Muscle of back (tissue), 3 donors: ENCODE measurements at regions not wholly inside any gene's neighbourhood (a gene's known extent, or its start where the extent isn't known, plus 50 kb on each side); places are given as distances from the start of the nearest gene placed in this dataset.
"Not testable (repeated sequence)": the region's sequence is repeated elsewhere in the genome, so short reads cannot be mapped to it uniquely, and the experiment has no call there.

Experiments
- DNase-seq, 3 donors: peaks; one replicate each; pipeline versions ENCODE4 v3.0.0 to v3.0.0-alpha.2; 2013

- DNase-seq = no peak
Measured at GRCh38 chr1:200496937-200497336, 87.1 kb upstream of the ZNF281 start.

DNA sequence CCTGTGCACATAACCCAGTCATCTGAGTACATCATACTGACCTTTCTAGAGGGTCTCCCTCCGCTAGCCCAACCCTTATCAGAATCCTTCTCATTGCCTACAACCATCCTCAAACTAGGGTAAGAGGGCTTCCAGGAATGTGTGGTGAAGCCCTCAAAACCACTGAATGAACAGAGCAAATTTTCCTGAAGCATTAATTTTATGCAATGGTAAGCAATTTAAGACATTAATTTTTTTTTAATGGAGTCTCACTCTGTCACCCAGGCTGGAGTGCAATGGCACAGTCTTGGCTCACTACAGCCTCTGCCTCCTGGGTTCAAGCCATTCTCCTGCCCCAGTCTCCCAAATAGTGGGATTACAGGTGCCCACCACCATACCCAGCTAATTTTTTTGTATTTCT is 86.1 kb upstream of the ZNF281 start:
- no peak for DNase-seq

DNA sequence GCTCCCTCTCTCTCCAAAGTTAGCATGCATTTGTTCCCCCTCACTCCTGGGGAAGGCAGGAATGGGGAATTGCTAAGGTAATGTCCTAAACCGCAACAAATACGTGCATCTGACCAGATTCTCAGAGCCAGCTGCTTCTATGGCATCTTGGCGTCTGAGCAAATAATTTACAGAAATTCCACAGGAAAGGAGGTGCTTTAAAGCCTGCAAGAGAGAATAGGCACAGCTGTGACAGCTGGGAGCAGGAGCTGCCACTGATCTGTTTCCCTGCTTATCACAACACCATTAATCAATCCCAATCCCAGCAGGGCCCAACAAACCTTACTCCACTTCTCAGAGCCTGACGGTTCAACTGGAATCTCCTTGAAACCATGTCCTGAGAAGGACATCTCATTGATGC is 83.5 kb upstream of the ZNF281 start:
- DNase-seq = no peak

DNA sequence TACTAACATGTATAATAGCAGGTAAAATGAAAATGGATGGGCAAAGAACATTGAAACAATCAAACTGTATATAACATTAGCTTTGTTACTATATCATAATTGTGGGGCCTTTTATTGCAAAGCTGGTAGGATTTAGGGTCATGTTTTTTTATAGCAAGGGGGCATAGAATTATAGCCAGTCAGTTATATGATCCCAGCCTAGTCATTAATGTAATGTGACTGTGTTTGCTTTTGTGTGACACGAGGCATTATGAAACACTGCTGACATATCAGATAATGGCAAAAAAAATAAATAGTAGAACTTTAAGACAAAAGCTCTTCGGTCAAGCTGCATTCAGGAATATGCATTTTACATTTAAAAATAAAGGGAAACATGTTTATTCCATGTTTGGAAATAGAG is 81.3 kb upstream of the ZNF281 start:
- no peak for DNase-seq

GRCh38 chr1:200490183-200490582 is 80.3 kb upstream of the ZNF281 start:
- DNase-seq = no peak

GRCh38 chr1:200488375-200489165 is 78.7 kb upstream of the ZNF281 start:
- peak; percentile 70 to 80 (median 78) for DNase-seq

DNA sequence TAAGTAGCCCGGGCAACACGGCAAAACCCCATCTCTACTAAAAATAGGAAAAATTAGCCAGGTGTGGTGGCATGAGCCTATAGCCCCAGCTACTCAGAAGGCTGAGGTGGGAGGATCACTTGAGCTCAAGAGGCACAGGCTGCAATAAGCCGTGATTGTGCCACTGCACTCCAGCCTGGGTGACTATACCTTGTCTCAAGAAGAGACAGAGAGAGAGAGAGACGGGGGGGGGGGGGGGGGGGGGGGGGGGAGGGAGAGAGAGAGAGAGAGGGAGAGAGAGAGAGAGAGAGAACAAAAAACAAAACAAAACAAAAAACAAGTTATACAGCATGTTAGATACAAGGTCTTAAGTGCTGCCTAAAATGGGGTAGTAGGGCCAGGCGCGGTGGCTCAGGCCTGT is 77.8 kb upstream of the ZNF281 start:
- DNase-seq = peak in 1 of 3 donors; percentile 58

DNA sequence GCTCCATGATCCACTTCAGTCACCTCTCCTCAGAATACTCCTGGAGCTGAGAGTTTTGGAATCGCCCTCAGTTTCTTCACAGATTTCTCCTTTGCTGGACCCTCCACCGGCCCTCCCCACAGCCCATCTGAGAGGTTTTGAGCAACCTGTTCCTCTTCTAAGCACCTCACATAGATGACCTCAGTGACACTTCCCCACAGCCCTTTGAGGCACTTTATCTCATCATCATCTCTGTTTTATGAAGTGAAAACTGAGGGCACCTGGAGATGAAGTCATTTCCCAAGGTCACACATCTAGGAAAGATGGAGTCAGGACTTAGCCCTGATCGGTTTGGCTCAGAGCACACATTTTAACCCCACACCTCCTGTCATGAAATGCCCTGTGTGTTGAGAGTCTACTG is 76.8 kb upstream of the ZNF281 start:
- DNase-seq = no peak

DNA sequence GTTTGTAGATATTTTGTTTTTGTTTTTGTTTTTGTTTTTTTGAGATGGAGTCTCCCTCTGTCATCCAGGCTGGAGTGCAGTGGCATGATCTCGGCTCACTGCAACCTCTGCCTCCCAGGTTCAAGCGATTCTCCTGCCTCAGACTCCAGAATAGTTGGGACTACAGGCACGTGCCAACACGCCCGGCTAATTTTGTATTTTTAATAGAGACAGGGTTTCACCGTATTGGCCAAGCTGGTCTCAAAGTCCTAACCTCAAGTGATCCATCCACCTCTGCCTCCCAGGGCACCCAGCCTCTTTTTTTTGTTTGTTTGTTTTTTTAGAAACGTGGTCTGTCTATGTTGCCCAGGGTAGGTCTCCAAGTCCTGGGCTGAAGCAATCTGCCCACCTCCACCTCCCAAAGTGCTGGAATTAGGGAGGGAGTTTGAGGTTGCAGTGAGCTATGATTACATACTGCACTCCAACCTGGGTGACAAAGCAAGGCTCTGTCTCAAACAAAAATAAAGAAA is 74.7 kb upstream of the ZNF281 start:
- not testable (repeated sequence) for DNase-seq

DNA sequence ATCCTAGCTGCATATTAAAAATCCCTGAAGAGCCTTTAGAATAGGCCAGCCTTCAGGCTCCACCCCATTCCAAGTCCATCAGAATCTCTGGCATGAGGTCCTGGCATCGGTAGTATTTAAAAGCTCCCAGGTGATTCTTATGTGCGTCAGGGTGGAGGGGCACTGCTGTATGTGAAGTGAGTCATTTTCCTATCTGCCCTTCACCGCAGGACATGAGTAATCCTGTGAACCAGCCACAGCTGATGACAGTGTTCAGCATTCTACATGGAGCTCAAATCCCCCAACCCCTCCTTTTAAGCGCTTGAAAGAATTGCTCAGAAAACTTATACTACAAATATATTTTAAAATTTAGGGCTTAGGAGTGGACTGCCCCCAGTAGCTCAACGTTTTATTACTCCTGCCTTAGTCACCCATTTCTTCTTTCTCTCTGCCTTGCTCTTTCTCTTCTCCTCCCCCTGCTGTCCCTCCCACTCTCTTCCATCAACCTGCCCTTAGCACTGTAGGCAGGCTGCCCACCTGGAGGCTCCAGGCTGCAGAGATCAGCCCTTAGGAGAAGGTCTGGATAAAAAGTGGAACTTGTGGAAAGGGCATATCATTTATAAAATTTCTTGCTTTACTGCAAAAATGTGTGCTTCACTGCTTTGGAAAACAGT is 73.8 kb upstream of the ZNF281 start:
- peak; percentile 69 to 97 (median 75) for DNase-seq

DNA sequence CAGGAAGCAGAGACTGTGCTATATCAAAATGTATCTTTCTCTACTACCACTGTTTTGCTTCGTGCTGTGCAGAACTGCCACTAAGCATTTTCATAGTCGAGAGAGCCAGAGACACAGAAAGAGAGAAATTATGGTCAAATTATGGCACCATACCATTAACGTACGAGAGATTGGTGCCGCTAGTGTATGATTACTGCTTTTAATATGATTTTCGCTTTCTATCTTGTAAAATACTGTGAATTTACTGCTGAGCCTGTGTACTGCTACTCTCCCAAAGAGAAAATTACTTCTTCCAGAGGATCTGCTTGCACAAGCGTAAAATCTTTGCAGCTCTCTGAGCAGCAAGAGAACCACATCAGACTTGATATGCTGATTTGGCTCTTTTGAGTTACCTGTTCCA is 71.1 kb upstream of the ZNF281 start:
- DNase-seq = no peak

DNA sequence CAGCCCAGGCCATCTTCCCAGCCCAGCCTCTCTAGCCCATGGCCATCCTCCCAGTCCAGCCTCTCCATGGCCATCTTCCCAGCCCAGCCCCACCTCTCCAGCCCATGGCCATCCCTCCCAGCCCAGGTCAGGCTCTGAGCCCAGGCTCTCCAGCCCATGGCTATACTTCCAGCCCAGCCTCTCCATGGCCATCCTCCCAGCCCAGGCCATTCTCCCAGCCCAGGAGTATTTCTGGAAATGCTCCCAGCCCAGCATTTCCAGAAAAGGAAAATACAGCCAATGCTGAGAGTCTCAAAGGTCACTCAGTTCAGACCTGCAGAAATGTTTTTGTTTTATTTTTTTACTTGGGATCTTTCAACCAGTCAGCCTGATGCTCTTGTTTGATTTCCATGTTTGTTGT is 70.0 kb upstream of the ZNF281 start:
- DNase-seq = peak; percentile 32 to 71 (median 70)

GRCh38 chr1:200478945-200479558 is 69.2 kb upstream of the ZNF281 start:
- DNase-seq = no peak

- no peak for DNase-seq
Measured at GRCh38 chr1:200478239-200478623, 68.4 kb upstream of the ZNF281 start.

DNA sequence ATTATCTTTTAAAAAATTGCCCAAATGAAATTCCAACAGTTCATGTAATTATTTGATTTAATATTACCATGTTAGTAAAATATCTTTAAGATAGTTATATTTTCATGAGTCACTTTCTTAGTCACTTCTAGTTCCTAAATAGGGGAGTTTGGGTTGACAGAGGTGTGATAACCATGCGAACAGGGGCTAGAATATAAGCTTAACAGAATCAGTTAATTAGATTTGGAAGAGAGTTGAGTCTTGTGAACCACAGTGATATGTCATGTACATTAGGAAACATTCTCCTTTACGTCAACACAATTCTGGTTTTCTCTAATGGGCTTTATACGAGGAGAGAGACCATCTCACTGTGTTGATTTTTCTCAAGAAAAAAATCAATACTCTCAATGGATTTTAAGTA is 64.8 kb upstream of the ZNF281 start:
- DNase-seq = no peak

DNA sequence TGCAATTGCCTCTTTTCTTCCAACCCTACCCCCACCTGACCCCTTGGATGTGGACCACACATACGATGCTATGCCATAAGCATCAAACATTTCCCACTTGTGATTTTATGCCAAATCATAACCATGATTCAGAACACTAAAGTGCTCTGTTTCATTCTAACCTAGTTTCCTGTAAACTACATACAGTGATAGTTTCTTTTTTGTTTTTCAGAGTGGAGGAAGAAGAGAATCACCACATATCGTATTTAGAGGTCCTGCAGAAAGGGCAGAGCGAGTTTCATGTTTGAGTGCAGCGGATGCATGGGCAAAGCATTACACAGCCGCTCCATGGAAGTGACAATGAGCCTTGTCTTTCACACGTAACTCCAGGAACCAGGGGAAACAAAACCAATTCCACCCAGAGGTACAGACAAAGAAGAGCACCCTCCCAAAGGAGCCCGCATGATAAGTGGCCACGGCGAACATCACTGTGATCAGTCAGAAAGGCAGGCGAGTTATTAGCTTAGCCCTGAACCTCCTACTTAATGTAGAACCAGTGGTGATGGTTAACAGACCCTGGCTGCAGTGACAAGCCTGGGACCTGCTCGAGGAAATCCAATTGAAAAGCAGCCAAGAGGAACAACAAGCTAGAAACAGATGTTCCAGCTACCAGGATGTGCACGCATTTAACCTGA is 64.0 kb upstream of the ZNF281 start:
- DNase-seq = peak in 2 of 3 donors; percentile 45 to 48

DNA sequence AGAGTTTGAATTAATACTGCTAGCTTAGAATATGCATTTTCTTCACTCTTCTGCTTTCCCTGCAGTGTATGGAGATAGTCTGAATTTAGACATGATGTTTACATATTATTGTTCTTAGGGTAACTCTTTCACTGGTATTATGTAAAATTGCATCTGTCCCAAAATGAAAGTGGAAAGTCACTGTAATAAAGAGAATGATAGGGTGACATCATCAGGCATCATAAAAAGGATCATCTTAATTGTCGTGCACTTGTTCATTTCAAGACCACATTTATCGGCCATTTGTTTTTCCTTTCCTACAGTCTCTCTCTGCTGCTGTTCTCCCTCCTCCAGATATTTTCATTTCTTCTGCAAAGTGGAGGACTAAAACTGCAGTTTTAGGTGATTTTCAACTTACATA is 61.9 kb upstream of the ZNF281 start:
- DNase-seq = no peak

DNA sequence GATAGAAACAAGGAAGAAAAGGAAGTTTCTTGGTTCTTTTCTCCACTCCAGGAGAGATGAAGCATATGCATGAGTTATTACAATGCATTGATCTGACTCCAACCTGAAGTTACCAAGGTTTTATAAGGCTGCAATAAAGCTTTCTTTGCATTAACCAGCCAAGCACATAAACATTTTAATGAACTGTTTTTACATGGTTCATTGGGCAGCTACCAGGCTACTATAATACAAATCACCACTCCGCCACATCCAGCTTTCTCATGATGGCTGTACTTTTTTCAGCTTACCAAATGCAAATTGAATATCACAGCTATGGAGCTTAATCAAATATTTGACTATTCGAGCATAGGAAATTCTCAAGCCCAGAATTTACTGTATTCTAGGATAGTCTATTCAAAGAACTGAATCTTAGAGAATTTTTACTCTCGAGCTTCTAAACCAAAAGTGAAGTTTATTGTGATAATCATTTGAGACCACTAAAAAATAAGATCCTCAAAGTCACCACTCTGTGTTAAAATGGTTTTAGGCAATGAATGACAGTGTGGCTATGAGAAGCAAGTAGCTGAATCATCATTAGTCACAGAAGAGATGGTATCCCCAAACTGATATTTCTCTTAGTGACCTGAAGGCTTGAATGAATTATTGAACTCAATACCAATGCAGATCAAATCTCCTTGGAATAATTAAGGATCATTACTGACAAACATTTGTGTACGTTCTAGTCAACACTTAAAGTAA is 58.6 kb upstream of the ZNF281 start:
- no peak for DNase-seq

GRCh38 chr1:200464784-200465400 is 55.1 kb upstream of the ZNF281 start:
- no peak for DNase-seq
